ENCODE measurements at regions not wholly inside any gene's neighbourhood (a gene's known extent, or its start where the extent isn't known, plus 50 kb on each side); places are given as distances from the start of the nearest gene placed in this dataset.

- DNase-seq (ENCODE audit: low read depth in 1 of 2, low spot score in 2 of 2) (no peak), FAIRE-seq (no peak)
- 0 out of 2 replicates have a peak overlapping the region, but pooled peaks have one; percentile 88 for H2BK15ac ChIP-seq (ENCODE audit: low read length)
- no peaks in the 10 kb centered on the region for H3K36me3 ChIP-seq (ENCODE audit: control insufficient read depth in 2 of 4, insufficient read depth in 4 of 4, low read length in 3 of 4)
- no peak overlapping the region for H4K8ac ChIP-seq (ENCODE audit: extremely low read depth, insufficient read depth, low read length)
- H2AFZ ChIP-seq (ENCODE audit: low read length) = no peak overlapping the region
- no peak overlapping the region for H3K4me3 ChIP-seq (ENCODE audit: extremely low read depth in 1 of 4, insufficient read depth in 2 of 4, low read depth in 3 of 4, low read length in 4 of 4)
- H2BK20ac ChIP-seq (ENCODE audit: low read length) = no peak overlapping the region
- H2AK5ac ChIP-seq (ENCODE audit: low read depth, low read length) = no peak overlapping the region
- H2BK12ac ChIP-seq (ENCODE audit: low read depth, low read length) = no peak overlapping the region
- H3K79me2 ChIP-seq (ENCODE audit: control insufficient read depth in 1 of 2, insufficient read depth in 2 of 2, low read length in 2 of 2) = no peaks in the 10 kb centered on the region
- peaks cover 2% of the 10 kb centered on the region; the same call in 1 of the 2 replicates for H3K23me2 ChIP-seq (ENCODE audit: low read depth, low read length)
- no peak overlapping the region for H3K56ac ChIP-seq (replicated peaks; ENCODE audit: insufficient read length, low read depth, low read length)
- no peak overlapping the region for H2BK5ac ChIP-seq (ENCODE audit: low read depth, low read length)
- H3K23ac ChIP-seq (ENCODE audit: insufficient read length) = no peak overlapping the region
- H4K91ac ChIP-seq (replicated peaks; ENCODE audit: insufficient read length, low read length) = no peak overlapping the region
- H3K9me3 ChIP-seq (ENCODE audit: insufficient read depth in 2 of 2, low read depth in 1 of 2, low read length in 1 of 2) = no peaks in the 10 kb centered on the region
- no peak overlapping the region for H4K5ac ChIP-seq (ENCODE audit: insufficient read length, low read depth, low read length)
- H3K27ac ChIP-seq (ENCODE audit: low read depth, low read length) = no peak overlapping the region; the same call in 1 of the 2 replicates
- POLR2A ChIA-PET (ENCODE audit: partially characterized antibody) = interaction anchor here (0.6 to 0.8 kb wide), 2 partner anchors 62 to 114 kb away, joined by 3 to 4 read pairs; no protein-coding TSS in a partner anchor
- H3K27me3 ChIP-seq (replicated peaks in 1 of 4; ENCODE audit: control insufficient read depth in 3 of 4, extremely low read depth in 1 of 4, insufficient read depth in 3 of 4, low read length in 3 of 4) = no peaks in the 10 kb centered on the region
- no peaks in the 10 kb centered on the region for H3K79me1 ChIP-seq (ENCODE audit: low read depth, low read length)
- 91% methylated on average over 8 of the region's 8 CpGs; no CpG with 5 or more reads in 1 of the 2 experiments for WGBS, 2 experiments (ENCODE audit: extremely low coverage in 1 of 2, insufficient coverage in 1 of 2, insufficient read length in 1 of 2, insufficient replicate concordance in 2 of 2, low coverage in 1 of 2, low lambda C conversion rate in 2 of 2, missing lambda C conversion rate in 1 of 2)
- TF ChIP-seq NRF1 (IDR thresholded peaks at IDR 0.05; ENCODE audit: low read depth, low read length) (no peak), HDAC2 (IDR thresholded peaks at IDR 0.05; ENCODE audit: borderline replicate concordance in 1 of 2, low read depth in 2 of 2, low read length in 2 of 2) (no peak), BACH1 (IDR thresholded peaks at IDR 0.05; ENCODE audit: low read length) (no peak), CTCF (IDR thresholded peaks at IDR 0.05; ENCODE audit: control extremely low read depth in 1 of 3, insufficient read depth in 1 of 3, low read depth in 1 of 3, low read length in 3 of 3) (no peak)
- TF ChIP-seq, protein P1, sequence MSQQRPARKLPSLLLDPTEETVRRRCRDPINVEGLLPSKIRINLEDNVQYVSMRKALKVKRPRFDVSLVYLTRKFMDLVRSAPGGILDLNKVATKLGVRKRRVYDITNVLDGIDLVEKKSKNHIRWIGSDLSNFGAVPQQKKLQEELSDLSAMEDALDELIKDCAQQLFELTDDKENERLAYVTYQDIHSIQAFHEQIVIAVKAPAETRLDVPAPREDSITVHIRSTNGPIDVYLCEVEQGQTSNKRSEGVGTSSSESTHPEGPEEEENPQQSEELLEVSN (IDR thresholded peaks at IDR 0.05) = no peak
- peaks cover 0 to 6% (median 3%) of the 10 kb centered on the region in 4 experiments; a peak in 4 of 7 replicates for H3K4me1 ChIP-seq (replicated peaks in 1 of 4; ENCODE audit: control insufficient read depth in 3 of 4, insufficient read depth in 4 of 4, low read length in 3 of 4)
- H3K14ac ChIP-seq (ENCODE audit: insufficient read length) = no peak overlapping the region
- H4K20me1 ChIP-seq (replicated peaks in 1 of 2; ENCODE audit: control insufficient read depth in 1 of 2, insufficient read depth in 2 of 2, low read length in 2 of 2) = no peaks in the 10 kb centered on the region
- H3K4ac ChIP-seq (replicated peaks; ENCODE audit: insufficient read length, low read depth, low read length) = no peak overlapping the region
- CTCF ChIA-PET (ENCODE audit: partially characterized antibody) = interaction anchor here (0.6 to 1.6 kb wide), 7 partner anchors 91 to 603 kb away, joined by 3 to 4 read pairs (median 3); no protein-coding TSS in a partner anchor
- no peak overlapping the region for H3K18ac ChIP-seq (ENCODE audit: extremely low read depth, low read length)
- no peak overlapping the region for H3K9ac ChIP-seq (replicated peaks in 1 of 4; ENCODE audit: extremely low read depth in 1 of 4, low read depth in 3 of 4, low read length in 3 of 4)
- no peak overlapping the region for H2BK120ac ChIP-seq (replicated peaks; ENCODE audit: low read depth, low read length)
- H3K4me2 ChIP-seq (ENCODE audit: insufficient read depth in 1 of 2, low read depth in 2 of 2, low read length in 2 of 2) = no peak overlapping the region
Observed at GRCh38 chr13:79226250-79226649, 179.8 kb downstream of the RBM26 start.

All from H1 (cell line).